Nephron progenitor cell (in vitro differentiated cells): ENCODE measurements at regions not wholly inside any gene's neighbourhood (a gene's known extent, or its start where the extent isn't known, plus 50 kb on each side); places are given as distances from the start of the nearest gene placed in this dataset.
A peak's percentile ranks its signal among the peaks of the same experiment; 100 is the strongest.

Experiments used
- DNase-seq: peaks from one replicate; pipeline ENCODE4 v3.0.0; 2021
- H3K27ac Mint-ChIP-seq: 2 replicates; pipeline ENCODE4 v1.8.0; 2021; ENCODE audit warnings: mild to moderate bottlenecking, moderate library complexity, mixed read lengths
- H3K27me3 Mint-ChIP-seq: 2 replicates; pipeline ENCODE4 v1.8.0; 2021; ENCODE audit warnings: mild to moderate bottlenecking, low read depth, mixed read lengths; ENCODE audit not compliant: poor library complexity
- H3K36me3 Mint-ChIP-seq: 2 replicates; pipeline ENCODE4 v1.8.0; 2021; ENCODE audit warnings: low read depth, mixed read lengths
- H3K4me1 Mint-ChIP-seq: 2 replicates; pipeline ENCODE4 v1.8.0; 2021; ENCODE audit warnings: mixed read lengths
- H3K4me3 Mint-ChIP-seq: 2 replicates; pipeline ENCODE4 v1.8.0; 2021; ENCODE audit warnings: mild to moderate bottlenecking, moderate library complexity, mixed read lengths
- H3K9me3 Mint-ChIP-seq: 2 replicates; pipeline ENCODE4 v1.8.0; 2021; ENCODE audit warnings: mild to moderate bottlenecking, moderate library complexity, mixed read lengths
- CTCF ChIP-seq: fragments of 200-600 bp; sonication (generic); IDR thresholded peaks from 2 replicates; pipeline ENCODE4 v1.5.0; 2021; ENCODE audit warnings: antibody characterized with exemption

DNA sequence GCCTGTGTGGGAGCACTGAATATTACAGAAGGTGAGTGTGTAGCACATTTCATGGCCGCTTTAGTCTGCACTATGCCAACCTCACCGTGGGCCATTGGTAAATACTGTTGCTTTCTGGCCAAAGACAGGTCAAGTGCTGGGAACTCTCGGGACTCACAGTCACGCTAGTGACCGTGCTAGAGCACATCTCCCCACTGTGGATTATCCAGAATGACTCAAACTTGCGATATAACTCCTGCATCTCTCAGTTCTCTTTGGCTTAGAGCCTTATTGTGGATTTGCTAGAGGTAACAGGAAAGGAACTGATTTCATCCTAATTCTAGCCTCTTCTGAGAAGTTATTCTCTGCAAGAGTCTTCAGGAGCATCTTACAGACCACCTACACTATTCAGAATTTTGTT lies 86.5 kb downstream of the DAD1 start:
- Mint-ChIP-seq H3K4me1 (peaks cover 64% of the 10 kb centered on the region), H3K36me3 (no peaks in the 10 kb centered on the region)
- TF ChIP-seq CTCF, result no peak

DNA sequence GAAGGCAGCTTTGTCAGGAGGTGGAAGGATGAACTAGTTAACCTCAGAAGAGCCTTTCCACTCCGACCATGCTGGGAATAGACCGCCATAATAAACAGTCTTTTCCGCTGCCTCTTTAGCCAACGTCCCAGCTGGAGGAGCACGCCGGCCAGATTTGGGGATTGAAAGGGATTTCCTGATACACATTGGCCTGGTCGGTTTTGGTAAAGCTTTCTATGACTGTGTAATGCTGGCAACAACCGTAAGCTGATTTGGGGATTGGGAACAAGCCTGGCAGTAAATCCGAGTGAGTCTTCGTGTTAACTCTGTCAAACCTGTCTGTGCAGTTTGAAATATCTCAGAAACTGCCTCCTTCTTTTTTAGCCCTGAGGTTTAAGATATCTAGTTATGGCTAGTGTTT lies 87.0 kb downstream of the DAD1 start:
- DNase-seq, result no peak
- Mint-ChIP-seq H3K9me3 (no peaks in the 10 kb centered on the region), H3K27me3 (peaks cover 9% of the 10 kb centered on the region), H3K4me3 (no peak overlapping the region), H3K36me3 (no peaks in the 10 kb centered on the region), H3K27ac (peak overlapping the region; percentile 13), H3K4me1 (peaks cover 64% of the 10 kb centered on the region)
- no peak for TF ChIP-seq CTCF

More for the DNA sequence above, 86.5 kb downstream of the DAD1 start:
- Mint-ChIP-seq H3K27ac (no peak overlapping the region), H3K4me3 (no peak overlapping the region), H3K27me3 (peaks cover 9% of the 10 kb centered on the region), H3K9me3 (no peaks in the 10 kb centered on the region)
- DNase-seq, result no peak

DNA sequence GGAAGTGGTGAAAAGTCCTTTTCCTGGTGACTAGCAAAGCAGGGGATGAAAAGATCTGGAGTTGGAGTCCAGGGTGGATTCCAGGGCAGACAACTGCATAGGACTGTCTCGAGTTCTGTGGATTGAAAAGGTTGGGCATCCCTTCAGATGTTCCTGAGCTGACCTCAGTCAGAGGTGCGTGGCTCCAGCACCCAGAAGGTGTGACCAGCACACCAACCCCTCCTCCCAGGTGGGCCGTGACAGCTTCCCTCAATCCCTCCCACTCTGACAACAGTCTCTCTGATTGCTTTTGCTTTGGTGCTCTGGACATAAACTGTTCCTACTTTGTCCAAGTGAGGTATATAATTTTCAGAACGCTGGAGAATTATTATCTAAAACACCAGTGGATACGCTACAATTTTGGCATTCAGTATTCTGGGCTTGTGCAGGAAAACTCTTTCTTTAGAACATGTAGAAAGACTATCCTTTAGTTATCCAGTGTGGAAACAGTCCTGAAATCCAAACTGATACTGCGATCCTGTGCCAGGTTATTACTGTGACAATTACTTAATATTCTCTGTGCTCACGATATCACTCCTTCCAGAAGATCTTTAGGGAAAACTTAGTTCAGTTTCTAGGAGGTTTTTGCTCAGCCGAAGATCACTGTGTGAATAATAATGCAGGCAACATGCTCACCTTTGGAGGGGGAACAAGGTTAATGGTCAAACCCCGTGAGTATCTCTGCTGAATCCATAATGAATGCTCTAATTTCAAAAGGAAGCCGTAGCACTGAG lies 87.9 kb downstream of the DAD1 start:
- Mint-ChIP-seq H3K9me3 (no peaks in the 10 kb centered on the region), H3K4me3 (no peak overlapping the region), H3K4me1 (peaks cover 61% of the 10 kb centered on the region), H3K36me3 (no peaks in the 10 kb centered on the region), H3K27ac (no peak overlapping the region), H3K27me3 (peaks cover 9% of the 10 kb centered on the region)
- no peak for TF ChIP-seq CTCF
- DNase-seq, result no peak

DNA sequence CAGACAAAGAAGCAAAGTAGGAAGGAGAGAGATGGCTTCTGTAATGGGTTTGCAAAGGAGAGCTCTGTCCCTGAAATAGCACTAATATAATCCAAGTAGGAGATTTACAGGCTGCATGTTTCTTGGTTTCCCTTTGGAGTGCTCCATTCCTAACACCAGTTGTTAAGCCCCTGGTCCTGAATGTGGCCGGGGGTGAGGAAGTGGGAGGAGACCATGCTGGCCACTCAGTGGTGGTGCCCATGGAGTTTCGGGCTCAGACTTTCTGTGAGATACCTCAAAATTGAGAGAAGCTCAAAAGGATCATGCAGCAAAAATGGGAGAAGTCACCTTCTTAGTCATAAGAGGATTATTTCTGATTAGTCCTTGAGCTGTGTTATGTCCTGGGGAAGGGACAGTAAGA lies 88.5 kb downstream of the DAD1 start:
- H3K9me3 Mint-ChIP-seq, result no peaks in the 10 kb centered on the region
- no peak overlapping the region for H3K27ac Mint-ChIP-seq
- TF ChIP-seq CTCF, result no peak
- peaks cover 9% of the 10 kb centered on the region for H3K27me3 Mint-ChIP-seq
- DNase-seq, result no peak
- no peak overlapping the region for H3K4me3 Mint-ChIP-seq
- H3K36me3 Mint-ChIP-seq, result no peaks in the 10 kb centered on the region
- peaks cover 55% of the 10 kb centered on the region for H3K4me1 Mint-ChIP-seq

GRCh38 chr14:22497671-22498093 lies 91.3 kb downstream of the DAD1 start:
- TF ChIP-seq CTCF, result no peak
- H3K4me3 Mint-ChIP-seq, result no peak overlapping the region

GRCh38 chr14:22497144-22497423 lies 91.9 kb downstream of the DAD1 start:
- no peak for TF ChIP-seq CTCF
- Mint-ChIP-seq H3K4me1 (peaks cover 48% of the 10 kb centered on the region), H3K9me3 (no peaks in the 10 kb centered on the region), H3K36me3 (no peaks in the 10 kb centered on the region), H3K4me3 (no peak overlapping the region), H3K27ac (no peak overlapping the region), H3K27me3 (peaks cover 10% of the 10 kb centered on the region)
- DNase-seq, result no peak

More at GRCh38 chr14:22497671-22498093, 91.3 kb downstream of the DAD1 start:
- DNase-seq, result no peak
- H3K4me1 Mint-ChIP-seq, result peaks cover 49% of the 10 kb centered on the region
- H3K9me3 Mint-ChIP-seq, result no peaks in the 10 kb centered on the region
- no peaks in the 10 kb centered on the region for H3K36me3 Mint-ChIP-seq
- H3K27me3 Mint-ChIP-seq, result peaks cover 10% of the 10 kb centered on the region
- no peak overlapping the region for H3K27ac Mint-ChIP-seq
